CD4-positive, alpha-beta T cell treated with Interleukin-15 for 1 hour (primary cell): ENCODE measurements at regions not wholly inside any gene's neighbourhood (a gene's known extent, or its start where the extent isn't known, plus 50 kb on each side); places are given as distances from the start of the nearest gene placed in this dataset.
"Not testable (repeated sequence)": the region's sequence is repeated elsewhere in the genome, so short reads cannot be mapped to it uniquely, and the experiment has no call there.

Experiments used
- DNase-seq: peaks from one replicate; pipeline ENCODE4 v3.0.0-alpha.2; 2020

GRCh38 chr11:38700111-38700510 is 2102.1 kb upstream of the RAG2 start:
- DNase-seq: no peak

GRCh38 chr11:38693306-38693705 is 2095.3 kb upstream of the RAG2 start:
- no peak for DNase-seq

GRCh38 chr11:38690211-38690610 is 2092.2 kb upstream of the RAG2 start:
- DNase-seq: not testable (repeated sequence)

- no peak for DNase-seq
These were observed 2089.0 kb upstream of the RAG2 start for GRCh38 chr11:38687008-38687407.

- no peak for DNase-seq
These were observed 2085.4 kb upstream of the RAG2 start for GRCh38 chr11:38683484-38683883.

GRCh38 chr11:38680746-38681145 is 2082.7 kb upstream of the RAG2 start:
- no peak for DNase-seq

GRCh38 chr11:38680166-38680565 is 2082.1 kb upstream of the RAG2 start:
- DNase-seq: no peak

- DNase-seq: no peak
These were observed 2074.4 kb upstream of the RAG2 start for GRCh38 chr11:38672445-38672844.

GRCh38 chr11:38667359-38667758 is 2069.3 kb upstream of the RAG2 start:
- no peak for DNase-seq

GRCh38 chr11:38648604-38649003 is 2050.6 kb upstream of the RAG2 start:
- DNase-seq: no peak

- DNase-seq: no peak
These were observed 2048.3 kb upstream of the RAG2 start for GRCh38 chr11:38646382-38646781.

GRCh38 chr11:38640854-38641253 is 2042.8 kb upstream of the RAG2 start:
- no peak for DNase-seq

GRCh38 chr11:38612701-38613100 is 2014.7 kb upstream of the RAG2 start:
- no peak for DNase-seq

- not testable (repeated sequence) for DNase-seq
These were observed 2003.3 kb upstream of the RAG2 start for GRCh38 chr11:38601371-38601770.

GRCh38 chr11:38598418-38598817 is 2000.4 kb upstream of the RAG2 start:
- DNase-seq: no peak

- not testable (repeated sequence) for DNase-seq
These were observed 1997.5 kb upstream of the RAG2 start for GRCh38 chr11:38595359-38596016.

- DNase-seq: no peak
These were observed 1996.9 kb upstream of the RAG2 start for GRCh38 chr11:38594895-38595294.

GRCh38 chr11:38593649-38594048 is 1995.6 kb upstream of the RAG2 start:
- no peak for DNase-seq

GRCh38 chr11:38582756-38583155 is 1984.7 kb upstream of the RAG2 start:
- no peak for DNase-seq

- DNase-seq: no peak
These were observed 1984.1 kb upstream of the RAG2 start for GRCh38 chr11:38582151-38582550.

GRCh38 chr11:38577769-38578168 is 1979.7 kb upstream of the RAG2 start:
- no peak for DNase-seq

- no peak for DNase-seq
These were observed 1964.5 kb upstream of the RAG2 start for GRCh38 chr11:38562562-38562961.

GRCh38 chr11:38553148-38553547 is 1955.1 kb upstream of the RAG2 start:
- DNase-seq: no peak

- DNase-seq: no peak
These were observed 1949.4 kb upstream of the RAG2 start for GRCh38 chr11:38547462-38547861.

- no peak for DNase-seq
These were observed 1946.0 kb upstream of the RAG2 start for GRCh38 chr11:38543986-38544385.
